ENCODE measurements at regions not wholly inside any gene's neighbourhood (a gene's known extent, or its start where the extent isn't known, plus 50 kb on each side); places are given as distances from the start of the nearest gene placed in this dataset.

DNA sequence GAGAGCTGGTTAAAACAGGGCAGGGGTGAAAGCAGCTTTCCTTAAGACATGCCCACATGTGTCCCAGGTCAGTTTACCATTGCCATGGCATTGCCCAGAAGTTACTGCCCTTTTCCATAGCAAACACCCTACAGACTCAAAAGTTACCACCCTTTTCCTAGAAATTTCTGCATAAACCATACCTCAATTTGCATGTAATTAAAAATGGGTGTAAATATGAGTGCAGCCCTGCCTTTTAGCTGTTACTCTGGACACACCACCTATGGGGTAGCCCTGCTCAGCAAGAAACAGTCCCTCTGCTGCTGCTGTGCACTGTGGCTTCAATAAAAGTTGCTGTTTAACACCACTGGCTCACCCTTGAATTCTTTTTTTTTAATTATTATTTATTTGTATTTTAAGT lies 168.5 kb upstream of the C16orf82 start:
- TF ChIP-seq, protein P1, sequence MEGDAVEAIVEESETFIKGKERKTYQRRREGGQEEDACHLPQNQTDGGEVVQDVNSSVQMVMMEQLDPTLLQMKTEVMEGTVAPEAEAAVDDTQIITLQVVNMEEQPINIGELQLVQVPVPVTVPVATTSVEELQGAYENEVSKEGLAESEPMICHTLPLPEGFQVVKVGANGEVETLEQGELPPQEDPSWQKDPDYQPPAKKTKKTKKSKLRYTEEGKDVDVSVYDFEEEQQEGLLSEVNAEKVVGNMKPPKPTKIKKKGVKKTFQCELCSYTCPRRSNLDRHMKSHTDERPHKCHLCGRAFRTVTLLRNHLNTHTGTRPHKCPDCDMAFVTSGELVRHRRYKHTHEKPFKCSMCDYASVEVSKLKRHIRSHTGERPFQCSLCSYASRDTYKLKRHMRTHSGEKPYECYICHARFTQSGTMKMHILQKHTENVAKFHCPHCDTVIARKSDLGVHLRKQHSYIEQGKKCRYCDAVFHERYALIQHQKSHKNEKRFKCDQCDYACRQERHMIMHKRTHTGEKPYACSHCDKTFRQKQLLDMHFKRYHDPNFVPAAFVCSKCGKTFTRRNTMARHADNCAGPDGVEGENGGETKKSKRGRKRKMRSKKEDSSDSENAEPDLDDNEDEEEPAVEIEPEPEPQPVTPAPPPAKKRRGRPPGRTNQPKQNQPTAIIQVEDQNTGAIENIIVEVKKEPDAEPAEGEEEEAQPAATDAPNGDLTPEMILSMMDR (IDR thresholded peaks at IDR 0.05), result no peak
- no peak for TF ChIP-seq EZH2phosphoT487 (IDR thresholded peaks at IDR 0.05)
